ENCODE measurements at regions not wholly inside any gene's neighbourhood (a gene's known extent, or its start where the extent isn't known, plus 50 kb on each side); places are given as distances from the start of the nearest gene placed in this dataset.

DNA sequence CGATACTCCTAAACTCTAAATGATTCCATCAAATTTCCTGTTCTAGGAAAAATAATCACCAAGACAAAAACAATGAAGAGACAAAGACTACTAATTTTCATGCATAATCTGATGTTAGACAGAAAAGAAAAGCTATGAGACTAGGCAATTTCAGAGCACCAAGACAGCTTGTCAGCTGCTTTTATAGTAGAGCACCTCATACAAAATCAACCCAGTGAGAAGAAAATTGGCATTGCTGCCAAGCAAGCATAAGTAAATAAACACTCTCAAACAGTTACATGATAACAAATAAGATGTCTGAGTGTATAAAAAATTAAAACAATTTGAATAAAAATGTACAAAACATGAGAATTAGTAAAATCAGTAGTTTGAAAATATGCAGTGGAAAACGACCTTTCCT is 1544.6 kb downstream of the C4orf33 start:
- Histone ChIP-seq H3K4me1 (ENCODE audit: control insufficient read depth in 1 of 2, insufficient read depth in 2 of 2, low read length in 2 of 2) (no peaks in the 10 kb centered on the region), H3K36me3 (ENCODE audit: control insufficient read depth in 1 of 2, insufficient read depth in 2 of 2, low read length in 2 of 2) (no peaks in the 10 kb centered on the region), H3K27me3 (ENCODE audit: control insufficient read depth in 1 of 2, insufficient read depth in 2 of 2, low read length in 2 of 2) (no peaks in the 10 kb centered on the region), H3K4me3 (ENCODE audit: low read depth in 1 of 2, low read length in 2 of 2) (no peak overlapping the region), H3K27ac (ENCODE audit: low read depth, low read length) (no peak overlapping the region), H3K9me3 (ENCODE audit: control insufficient read depth in 1 of 2, low read length in 2 of 2) (no peaks in the 10 kb centered on the region), H3K9ac (ENCODE audit: low read depth in 1 of 2, low read length in 2 of 2) (no peak overlapping the region)

DNA sequence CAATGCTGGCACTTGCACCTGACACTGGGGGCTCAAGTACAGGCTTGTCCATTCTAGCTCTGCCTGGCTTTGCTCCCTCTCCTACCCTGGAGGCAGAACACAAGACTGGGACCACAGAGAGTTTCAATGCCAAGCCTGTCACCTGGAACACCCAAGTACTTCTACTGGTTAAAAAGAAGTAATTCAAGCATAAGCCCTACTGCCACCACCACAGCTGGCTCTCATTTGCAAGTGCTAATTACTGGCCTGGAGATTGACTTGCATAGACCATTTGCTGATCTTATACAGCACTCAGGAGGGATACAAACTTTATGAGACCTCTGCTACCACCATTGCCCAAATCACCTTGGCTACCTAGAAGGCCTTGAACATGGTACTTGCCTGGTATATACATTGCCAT is 1550.9 kb downstream of the C4orf33 start:
- no peak overlapping the region for H3K27ac ChIP-seq (ENCODE audit: low read depth, low read length)
- H3K4me3 ChIP-seq (ENCODE audit: low read depth in 1 of 2, low read length in 2 of 2) = no peak overlapping the region
- no peaks in the 10 kb centered on the region for H3K4me1 ChIP-seq (ENCODE audit: control insufficient read depth in 1 of 2, insufficient read depth in 2 of 2, low read length in 2 of 2)
- H3K9ac ChIP-seq (ENCODE audit: low read depth in 1 of 2, low read length in 2 of 2) = no peak overlapping the region
- H3K27me3 ChIP-seq (ENCODE audit: control insufficient read depth in 1 of 2, insufficient read depth in 2 of 2, low read length in 2 of 2) = no peaks in the 10 kb centered on the region
- no peaks in the 10 kb centered on the region for H3K36me3 ChIP-seq (ENCODE audit: control insufficient read depth in 1 of 2, insufficient read depth in 2 of 2, low read length in 2 of 2)
- H3K9me3 ChIP-seq (ENCODE audit: control insufficient read depth in 1 of 2, low read length in 2 of 2) = no peaks in the 10 kb centered on the region

DNA sequence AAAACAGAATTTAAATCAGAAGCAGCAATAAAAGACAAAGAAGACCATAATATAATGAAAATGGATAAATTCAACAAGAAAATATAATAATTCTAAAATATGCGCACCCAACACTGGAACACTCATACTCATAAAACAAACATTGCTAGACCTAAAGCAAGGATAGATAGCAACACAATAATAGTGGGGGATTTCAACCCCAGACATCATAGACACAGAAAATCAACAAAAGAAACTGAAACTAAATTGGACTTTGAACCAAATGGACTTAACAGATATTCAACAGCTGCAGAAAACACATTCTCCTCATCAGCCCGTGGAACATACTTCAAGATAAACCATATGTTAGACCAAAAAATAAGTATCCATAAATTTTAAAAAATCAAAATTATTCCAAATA is 1552.6 kb downstream of the C4orf33 start:
- Histone ChIP-seq H3K27ac (ENCODE audit: low read depth, low read length) (no peak overlapping the region), H3K9me3 (ENCODE audit: control insufficient read depth in 1 of 2, low read length in 2 of 2) (no peaks in the 10 kb centered on the region), H3K4me3 (ENCODE audit: low read depth in 1 of 2, low read length in 2 of 2) (no peak overlapping the region), H3K27me3 (ENCODE audit: control insufficient read depth in 1 of 2, insufficient read depth in 2 of 2, low read length in 2 of 2) (no peaks in the 10 kb centered on the region), H3K4me1 (ENCODE audit: control insufficient read depth in 1 of 2, insufficient read depth in 2 of 2, low read length in 2 of 2) (no peaks in the 10 kb centered on the region), H3K9ac (ENCODE audit: low read depth in 1 of 2, low read length in 2 of 2) (no peak overlapping the region), H3K36me3 (ENCODE audit: control insufficient read depth in 1 of 2, insufficient read depth in 2 of 2, low read length in 2 of 2) (no peaks in the 10 kb centered on the region)

DNA sequence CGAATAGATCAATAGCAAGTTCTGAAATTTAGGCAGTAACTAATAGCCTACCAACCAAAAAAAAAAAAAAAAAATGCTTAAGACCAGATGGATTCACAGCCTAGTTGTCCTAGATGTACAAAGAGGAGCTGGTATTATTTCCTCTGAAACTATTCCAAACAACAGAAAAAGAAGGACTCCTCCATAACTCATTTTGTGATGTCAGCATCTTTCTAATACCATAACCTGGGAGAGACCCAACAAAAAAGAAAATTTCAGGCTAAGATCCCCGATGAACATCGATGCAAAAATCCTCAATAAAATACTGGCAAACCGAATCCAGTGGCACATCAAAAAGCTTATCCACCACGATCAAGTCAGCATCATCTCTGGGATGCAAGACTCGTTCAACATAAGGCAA is 1557.9 kb downstream of the C4orf33 start:
- no peak overlapping the region for H3K4me3 ChIP-seq (ENCODE audit: low read depth in 1 of 2, low read length in 2 of 2)
- no peaks in the 10 kb centered on the region for H3K9me3 ChIP-seq (ENCODE audit: control insufficient read depth in 1 of 2, low read length in 2 of 2)
- no peaks in the 10 kb centered on the region for H3K27me3 ChIP-seq (ENCODE audit: control insufficient read depth in 1 of 2, insufficient read depth in 2 of 2, low read length in 2 of 2)
- H3K9ac ChIP-seq (ENCODE audit: low read depth in 1 of 2, low read length in 2 of 2) = no peak overlapping the region
- no peak overlapping the region for H3K27ac ChIP-seq (ENCODE audit: low read depth, low read length)
- H3K36me3 ChIP-seq (ENCODE audit: control insufficient read depth in 1 of 2, insufficient read depth in 2 of 2, low read length in 2 of 2) = no peaks in the 10 kb centered on the region
- H3K4me1 ChIP-seq (ENCODE audit: control insufficient read depth in 1 of 2, insufficient read depth in 2 of 2, low read length in 2 of 2) = no peaks in the 10 kb centered on the region

DNA sequence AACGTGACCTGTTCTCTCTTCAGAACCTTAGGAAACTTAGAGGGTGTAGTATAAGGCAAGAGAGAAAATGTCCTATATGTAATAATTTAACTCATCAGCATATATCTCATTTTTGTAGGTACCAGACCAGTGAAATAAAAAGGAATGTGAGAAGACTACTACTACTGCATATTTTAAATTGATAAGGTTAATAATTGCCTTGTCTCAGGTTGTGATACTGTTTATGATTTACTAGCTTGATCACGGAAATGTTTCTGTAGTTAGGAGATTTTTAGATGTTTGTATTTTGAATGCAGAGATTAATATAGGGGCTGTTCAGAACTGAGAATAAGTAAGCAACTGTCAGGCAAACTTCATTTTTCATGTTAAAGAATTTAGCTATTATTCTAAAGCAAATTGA is 1563.4 kb downstream of the C4orf33 start:
- Histone ChIP-seq H3K4me3 (ENCODE audit: low read depth in 1 of 2, low read length in 2 of 2) (no peak overlapping the region), H3K27ac (ENCODE audit: low read depth, low read length) (no peak overlapping the region), H3K36me3 (ENCODE audit: control insufficient read depth in 1 of 2, insufficient read depth in 2 of 2, low read length in 2 of 2) (no peaks in the 10 kb centered on the region), H3K27me3 (ENCODE audit: control insufficient read depth in 1 of 2, insufficient read depth in 2 of 2, low read length in 2 of 2) (no peaks in the 10 kb centered on the region), H3K9me3 (ENCODE audit: control insufficient read depth in 1 of 2, low read length in 2 of 2) (no peaks in the 10 kb centered on the region), H3K9ac (ENCODE audit: low read depth in 1 of 2, low read length in 2 of 2) (no peak overlapping the region), H3K4me1 (ENCODE audit: control insufficient read depth in 1 of 2, insufficient read depth in 2 of 2, low read length in 2 of 2) (no peaks in the 10 kb centered on the region)

DNA sequence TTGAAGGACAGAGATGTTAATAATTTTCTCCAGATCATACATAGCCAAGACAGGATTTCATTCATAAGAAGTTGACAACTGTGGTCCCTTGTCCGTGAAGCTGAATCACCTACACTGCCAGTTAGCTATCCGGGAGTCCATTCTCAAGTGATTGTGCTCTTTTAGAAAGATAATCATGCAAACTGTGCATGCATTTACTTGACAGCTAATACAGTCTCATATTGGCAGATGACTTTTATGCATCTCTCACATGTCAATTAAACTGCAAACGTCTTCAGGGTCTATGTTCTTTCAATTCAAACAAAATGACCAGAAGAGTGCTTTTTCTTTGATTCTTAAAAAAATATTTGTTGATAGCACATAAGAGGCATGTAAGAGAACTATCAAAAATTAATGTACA is 1572.9 kb downstream of the C4orf33 start:
- Histone ChIP-seq H3K9me3 (ENCODE audit: control insufficient read depth in 1 of 2, low read length in 2 of 2) (no peaks in the 10 kb centered on the region), H3K4me1 (ENCODE audit: control insufficient read depth in 1 of 2, insufficient read depth in 2 of 2, low read length in 2 of 2) (no peaks in the 10 kb centered on the region), H3K4me3 (ENCODE audit: low read depth in 1 of 2, low read length in 2 of 2) (no peak overlapping the region), H3K27ac (ENCODE audit: low read depth, low read length) (no peak overlapping the region), H3K36me3 (ENCODE audit: control insufficient read depth in 1 of 2, insufficient read depth in 2 of 2, low read length in 2 of 2) (no peaks in the 10 kb centered on the region), H3K27me3 (ENCODE audit: control insufficient read depth in 1 of 2, insufficient read depth in 2 of 2, low read length in 2 of 2) (no peaks in the 10 kb centered on the region), H3K9ac (ENCODE audit: low read depth in 1 of 2, low read length in 2 of 2) (no peak overlapping the region)

DNA sequence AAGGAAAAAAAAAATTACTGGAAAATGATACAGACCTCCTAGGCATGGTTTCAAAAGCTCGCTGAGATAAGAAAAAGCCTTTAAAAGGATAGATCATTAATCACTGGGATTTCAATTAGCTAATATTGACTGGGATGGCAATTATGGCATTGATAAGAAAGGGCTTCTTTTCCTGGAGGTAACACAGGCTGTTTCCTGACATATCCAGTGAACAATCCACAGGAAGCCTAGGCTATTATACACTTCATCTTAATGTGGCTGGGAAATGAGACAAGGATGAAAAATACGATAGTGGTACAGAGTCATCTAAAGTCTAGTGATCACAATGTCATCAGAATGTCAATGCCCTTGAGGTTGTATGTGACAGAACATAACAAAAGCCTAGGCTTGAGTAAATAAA is 1579.3 kb downstream of the C4orf33 start:
- Histone ChIP-seq H3K4me1 (ENCODE audit: control insufficient read depth in 1 of 2, insufficient read depth in 2 of 2, low read length in 2 of 2) (no peaks in the 10 kb centered on the region), H3K36me3 (ENCODE audit: control insufficient read depth in 1 of 2, insufficient read depth in 2 of 2, low read length in 2 of 2) (no peaks in the 10 kb centered on the region), H3K27me3 (ENCODE audit: control insufficient read depth in 1 of 2, insufficient read depth in 2 of 2, low read length in 2 of 2) (no peaks in the 10 kb centered on the region), H3K27ac (ENCODE audit: low read depth, low read length) (no peak overlapping the region), H3K9ac (ENCODE audit: low read depth in 1 of 2, low read length in 2 of 2) (no peak overlapping the region), H3K9me3 (ENCODE audit: control insufficient read depth in 1 of 2, low read length in 2 of 2) (no peaks in the 10 kb centered on the region), H3K4me3 (ENCODE audit: low read depth in 1 of 2, low read length in 2 of 2) (no peak overlapping the region)

DNA sequence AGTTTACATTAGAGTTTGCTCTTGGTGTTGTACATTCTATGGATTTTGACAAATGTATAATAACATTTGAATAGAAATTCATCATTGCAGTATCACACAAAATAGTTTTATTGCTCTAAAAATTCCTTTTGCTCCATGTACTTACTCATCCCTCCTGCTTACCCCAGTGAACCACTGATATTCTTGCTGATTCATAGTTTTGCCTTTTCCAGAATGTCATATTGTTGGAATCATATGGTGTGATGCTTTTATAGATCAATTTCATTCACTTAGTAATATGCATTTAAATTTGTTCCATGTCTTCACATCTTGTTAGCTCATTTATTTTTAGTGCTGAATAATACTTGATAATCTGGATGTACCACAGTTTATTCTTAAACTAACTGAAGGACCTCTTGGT is 1593.2 kb downstream of the C4orf33 start:
- H3K9me3 ChIP-seq (ENCODE audit: control insufficient read depth in 1 of 2, low read length in 2 of 2) = no peaks in the 10 kb centered on the region
- H3K27me3 ChIP-seq (ENCODE audit: control insufficient read depth in 1 of 2, insufficient read depth in 2 of 2, low read length in 2 of 2) = no peaks in the 10 kb centered on the region
- H3K27ac ChIP-seq (ENCODE audit: low read depth, low read length) = no peak overlapping the region
- no peak overlapping the region for H3K4me3 ChIP-seq (ENCODE audit: low read depth in 1 of 2, low read length in 2 of 2)
- H3K9ac ChIP-seq (ENCODE audit: low read depth in 1 of 2, low read length in 2 of 2) = no peak overlapping the region
- H3K4me1 ChIP-seq (ENCODE audit: control insufficient read depth in 1 of 2, insufficient read depth in 2 of 2, low read length in 2 of 2) = no peaks in the 10 kb centered on the region
- H3K36me3 ChIP-seq (ENCODE audit: control insufficient read depth in 1 of 2, insufficient read depth in 2 of 2, low read length in 2 of 2) = no peaks in the 10 kb centered on the region

DNA sequence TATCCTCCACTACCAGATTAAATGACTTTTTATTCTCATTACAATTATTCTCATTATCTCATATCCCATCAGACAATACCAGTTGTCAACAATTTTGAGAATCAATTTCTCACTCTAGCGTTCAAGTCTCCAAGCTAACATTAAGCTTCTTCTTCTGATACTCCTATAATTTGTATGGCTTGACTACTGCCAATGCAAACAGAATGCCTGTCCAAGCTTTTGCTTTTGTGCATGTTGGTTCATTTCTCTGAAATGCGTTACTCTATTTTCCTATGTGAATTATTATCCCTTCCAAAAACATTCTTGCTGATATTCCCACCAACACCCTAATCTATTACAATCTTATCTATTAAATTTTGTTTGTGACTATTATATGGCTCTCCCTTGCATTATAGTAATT is 1602.3 kb downstream of the C4orf33 start:
- Histone ChIP-seq H3K27me3 (ENCODE audit: control insufficient read depth in 1 of 2, insufficient read depth in 2 of 2, low read length in 2 of 2) (no peaks in the 10 kb centered on the region), H3K36me3 (ENCODE audit: control insufficient read depth in 1 of 2, insufficient read depth in 2 of 2, low read length in 2 of 2) (no peaks in the 10 kb centered on the region), H3K9me3 (ENCODE audit: control insufficient read depth in 1 of 2, low read length in 2 of 2) (no peaks in the 10 kb centered on the region), H3K4me3 (ENCODE audit: low read depth in 1 of 2, low read length in 2 of 2) (no peak overlapping the region), H3K4me1 (ENCODE audit: control insufficient read depth in 1 of 2, insufficient read depth in 2 of 2, low read length in 2 of 2) (no peaks in the 10 kb centered on the region), H3K27ac (ENCODE audit: low read depth, low read length) (no peak overlapping the region), H3K9ac (ENCODE audit: low read depth in 1 of 2, low read length in 2 of 2) (no peak overlapping the region)

DNA sequence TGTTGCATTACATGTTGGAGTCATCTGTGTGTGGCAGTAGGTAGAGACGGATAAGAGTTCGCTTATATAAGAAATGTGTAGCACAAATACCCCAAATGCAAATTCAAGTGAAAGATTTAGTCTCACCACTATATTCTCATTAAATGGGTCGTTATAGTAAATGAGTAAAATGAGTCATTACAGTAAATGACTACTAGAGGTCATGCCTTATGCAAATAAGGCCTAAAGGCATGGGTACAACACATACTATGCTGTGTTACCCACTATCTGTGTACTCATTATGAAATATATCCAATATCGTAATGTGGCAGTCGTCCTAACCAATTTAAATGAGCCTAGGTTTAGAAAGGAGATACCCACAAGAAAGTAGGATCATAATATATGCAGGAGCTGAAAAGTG is 1603.1 kb downstream of the C4orf33 start:
- no peaks in the 10 kb centered on the region for H3K4me1 ChIP-seq (ENCODE audit: control insufficient read depth in 1 of 2, insufficient read depth in 2 of 2, low read length in 2 of 2)
- no peaks in the 10 kb centered on the region for H3K9me3 ChIP-seq (ENCODE audit: control insufficient read depth in 1 of 2, low read length in 2 of 2)
- H3K36me3 ChIP-seq (ENCODE audit: control insufficient read depth in 1 of 2, insufficient read depth in 2 of 2, low read length in 2 of 2) = no peaks in the 10 kb centered on the region
- no peak overlapping the region for H3K4me3 ChIP-seq (ENCODE audit: low read depth in 1 of 2, low read length in 2 of 2)
- H3K27ac ChIP-seq (ENCODE audit: low read depth, low read length) = no peak overlapping the region
- no peak overlapping the region for H3K9ac ChIP-seq (ENCODE audit: low read depth in 1 of 2, low read length in 2 of 2)
- H3K27me3 ChIP-seq (ENCODE audit: control insufficient read depth in 1 of 2, insufficient read depth in 2 of 2, low read length in 2 of 2) = no peaks in the 10 kb centered on the region

DNA sequence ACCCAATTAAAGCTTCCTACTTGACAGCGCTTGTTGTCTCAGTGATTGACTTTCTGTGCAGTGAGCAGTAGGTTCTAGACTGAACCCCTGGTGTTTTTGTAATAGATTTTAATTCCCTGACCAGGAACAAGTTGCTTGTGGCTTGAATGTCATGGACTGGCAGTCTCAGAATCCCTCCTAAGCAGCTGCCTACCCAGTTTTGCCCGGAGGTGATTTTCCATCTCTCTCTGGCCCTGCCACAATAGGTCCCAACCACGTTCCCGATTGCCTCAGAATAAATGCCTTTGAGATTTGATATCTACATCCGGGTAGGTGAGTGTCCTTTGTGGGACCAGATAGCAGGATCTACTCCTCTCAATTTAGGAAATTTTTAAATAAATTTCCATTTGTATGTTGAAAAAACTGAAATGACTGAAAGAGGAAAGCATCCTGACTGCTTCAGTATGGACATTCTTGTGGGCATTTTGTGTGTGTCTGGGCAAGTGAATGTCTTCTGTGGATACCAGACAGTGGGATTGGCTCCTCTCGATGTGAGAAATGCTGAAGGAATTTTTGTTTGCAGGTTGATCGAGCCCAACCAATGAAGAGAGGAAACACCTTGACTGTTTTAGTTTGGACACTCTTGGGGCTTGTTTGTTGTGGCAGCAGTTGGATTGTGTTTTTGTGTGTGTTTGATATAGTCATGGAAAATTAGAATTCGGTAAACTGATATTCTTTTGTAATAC is 1607.4 kb downstream of the C4orf33 start:
- H3K27ac ChIP-seq (ENCODE audit: low read depth, low read length) = no peak overlapping the region
- H3K27me3 ChIP-seq (ENCODE audit: control insufficient read depth in 1 of 2, insufficient read depth in 2 of 2, low read length in 2 of 2) = no peaks in the 10 kb centered on the region
- no peaks in the 10 kb centered on the region for H3K4me1 ChIP-seq (ENCODE audit: control insufficient read depth in 1 of 2, insufficient read depth in 2 of 2, low read length in 2 of 2)
- H3K4me3 ChIP-seq (ENCODE audit: low read depth in 1 of 2, low read length in 2 of 2) = no peak overlapping the region
- no peaks in the 10 kb centered on the region for H3K9me3 ChIP-seq (ENCODE audit: control insufficient read depth in 1 of 2, low read length in 2 of 2)
- no peaks in the 10 kb centered on the region for H3K36me3 ChIP-seq (ENCODE audit: control insufficient read depth in 1 of 2, insufficient read depth in 2 of 2, low read length in 2 of 2)
- H3K9ac ChIP-seq (ENCODE audit: low read depth in 1 of 2, low read length in 2 of 2) = no peak overlapping the region
